HG03139 (cell line): ENCODE measurements at regions not wholly inside any gene's neighbourhood (a gene's known extent, or its start where the extent isn't known, plus 50 kb on each side); places are given as distances from the start of the nearest gene placed in this dataset.
"Not testable (repeated sequence)": the region's sequence is repeated elsewhere in the genome, so short reads cannot be mapped to it uniquely, and the experiment has no call there.

Experiments
- ATAC-seq: cut with Tn5 transposase; IDR thresholded peaks from one replicate; pipeline ENCODE4 v1.9.1; 2021; ENCODE audit not compliant: unreplicated experiment

DNA sequence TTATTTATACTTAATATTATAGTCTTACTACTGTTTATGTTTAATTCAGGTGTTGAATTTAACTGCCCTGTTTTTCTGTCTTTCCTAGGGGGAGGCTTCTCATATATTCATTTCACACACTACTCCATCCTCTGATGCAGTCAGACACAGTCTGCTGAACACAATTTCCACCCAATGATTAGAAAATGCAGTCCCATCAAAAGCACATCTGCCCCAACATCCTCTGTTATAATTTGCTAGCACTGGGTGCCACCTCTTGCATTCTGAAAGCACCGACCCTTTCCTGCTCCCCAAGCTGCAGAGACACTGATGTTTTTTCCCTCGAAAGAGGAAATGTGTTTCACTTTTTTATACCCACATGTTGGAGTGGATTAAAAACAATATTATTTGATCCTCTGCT, 474.7 kb downstream of the PID1 start:
- ATAC-seq, result no peak

DNA sequence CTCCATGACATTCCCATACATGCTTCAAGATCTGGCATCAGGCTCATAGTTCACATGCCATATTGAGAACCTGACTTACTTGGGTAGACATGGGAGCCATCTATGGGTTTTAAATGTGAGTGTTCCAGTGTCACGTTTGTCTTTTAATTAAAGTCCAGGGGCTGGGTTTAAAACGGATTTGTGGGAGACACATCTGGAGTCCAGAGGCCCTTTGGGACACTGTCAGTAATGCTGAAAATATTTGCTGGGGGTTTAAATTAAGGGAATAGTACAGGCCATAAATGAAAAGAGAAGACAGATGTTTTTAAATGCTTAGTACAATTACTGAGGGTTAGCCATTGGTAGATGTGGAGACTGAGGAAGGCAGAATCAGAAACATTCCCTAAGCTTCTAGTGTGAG, 478.0 kb downstream of the PID1 start:
- ATAC-seq, result no peak

DNA sequence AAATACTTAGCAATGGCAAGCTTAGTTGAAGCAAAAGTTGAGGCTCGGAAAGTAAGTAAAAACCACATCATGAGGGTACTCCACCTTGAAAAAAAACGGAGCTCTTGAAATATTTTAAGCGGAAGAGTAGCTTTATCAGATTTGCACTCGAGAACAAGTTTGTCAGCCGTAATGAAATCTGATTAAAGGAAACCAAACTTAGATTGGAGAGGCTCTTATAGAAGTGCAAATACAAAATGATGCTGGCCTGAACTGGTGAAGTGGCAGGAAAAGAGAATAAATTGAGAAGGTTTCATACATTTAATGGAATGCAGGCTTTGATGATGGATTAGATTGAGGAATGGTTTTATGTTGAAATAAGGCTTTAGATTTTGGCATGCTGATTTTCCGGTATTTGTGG, 484.2 kb downstream of the PID1 start:
- ATAC-seq, result no peak

DNA sequence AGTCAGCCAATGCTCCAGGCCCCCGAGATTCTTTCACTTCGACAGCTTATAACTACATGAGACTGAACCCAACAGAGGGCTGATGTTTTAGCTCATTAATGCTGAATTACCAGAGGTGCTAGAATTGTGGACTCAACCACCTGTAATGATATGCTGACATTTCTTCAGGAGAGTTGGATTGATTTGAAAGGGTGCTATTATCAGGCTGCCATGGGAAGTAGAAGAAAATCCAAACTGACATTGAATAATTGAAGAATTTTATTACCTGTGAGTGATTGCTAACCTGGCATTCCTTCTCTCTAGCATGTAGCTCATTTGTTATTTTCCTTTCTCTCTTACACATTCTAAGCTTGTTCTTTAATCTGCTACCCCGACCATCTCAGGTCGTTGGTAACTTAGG, 488.8 kb downstream of the PID1 start:
- no peak for ATAC-seq

DNA sequence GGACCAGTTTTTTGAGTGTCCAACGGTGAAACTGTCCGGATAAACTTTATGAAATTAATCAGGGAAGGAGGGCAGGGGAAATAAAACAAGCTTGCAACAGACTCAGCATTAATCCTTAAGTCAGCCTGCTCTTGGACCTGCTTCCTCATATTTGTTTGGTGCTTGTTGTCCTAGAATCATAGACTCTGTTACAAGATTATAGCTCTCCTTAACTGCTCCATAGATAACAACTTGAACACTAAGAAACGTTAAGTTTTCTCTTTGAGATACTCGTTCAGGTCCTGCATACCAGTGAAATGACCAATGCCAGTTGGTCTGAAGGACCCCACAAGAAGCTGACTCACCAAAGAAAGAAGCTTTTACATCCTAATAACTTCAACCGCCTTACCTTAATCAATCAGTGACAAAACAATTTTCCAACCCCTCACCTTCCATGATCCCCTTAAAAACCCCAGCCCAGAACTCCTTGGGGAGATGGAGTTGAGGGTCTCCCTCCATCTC, 493.2 kb downstream of the PID1 start:
- ATAC-seq, result no peak

DNA sequence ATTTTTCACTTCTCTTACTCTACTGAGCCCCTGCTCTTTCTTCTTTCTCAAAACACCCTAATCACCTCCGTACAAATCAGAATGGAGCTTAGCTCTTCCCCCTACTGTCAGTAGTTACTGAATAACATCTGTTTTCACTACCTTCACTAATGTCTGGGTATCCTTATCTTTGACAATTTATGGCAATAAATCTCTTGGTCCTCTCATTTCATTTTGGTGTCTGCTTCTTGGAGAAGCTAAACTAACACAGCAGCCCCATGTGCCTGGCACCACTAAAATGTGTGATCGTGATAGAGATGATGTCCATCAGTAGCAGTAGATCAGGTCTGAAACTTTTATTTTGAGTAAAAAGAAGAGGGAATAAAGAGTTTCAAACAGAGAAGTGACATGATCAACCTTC, 496.5 kb downstream of the PID1 start:
- no peak for ATAC-seq

DNA sequence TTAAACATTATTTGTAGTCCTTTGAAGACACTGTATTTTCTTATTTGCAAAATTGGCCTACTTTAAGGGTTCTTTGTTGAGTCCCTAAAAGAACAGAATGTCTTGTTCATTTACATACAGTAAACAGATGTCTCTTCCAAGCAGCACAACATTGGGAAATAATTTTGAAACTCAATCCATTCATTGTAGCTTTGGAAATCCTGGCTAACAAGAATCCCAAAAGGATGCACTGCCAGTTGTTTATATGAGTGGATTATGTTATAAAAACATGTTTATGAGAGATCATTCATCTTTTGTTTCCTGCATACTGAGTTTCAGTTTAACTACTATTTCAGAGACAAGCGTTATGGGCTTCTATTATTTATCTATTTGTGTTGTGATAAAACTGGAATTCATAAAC, 499.3 kb downstream of the PID1 start:
- no peak for ATAC-seq

DNA sequence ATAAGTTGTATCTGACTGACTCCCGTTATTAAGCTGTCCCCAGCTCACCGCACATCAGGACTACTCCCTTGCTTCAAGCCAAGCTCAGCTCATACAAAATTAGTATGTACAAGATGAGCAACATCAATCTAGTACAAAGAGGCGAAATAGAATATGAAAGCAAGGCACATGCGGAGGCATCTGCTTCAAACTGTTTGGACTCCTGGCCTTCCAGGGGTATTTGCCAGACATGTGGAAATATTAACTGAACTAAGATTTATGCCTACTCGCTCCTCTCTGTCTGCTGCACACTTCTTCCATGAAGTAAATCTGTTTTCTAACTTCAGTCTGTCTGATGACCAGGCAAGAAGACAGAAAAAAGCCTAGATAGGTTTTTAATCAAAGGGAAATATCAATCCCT, 499.8 kb downstream of the PID1 start:
- no peak for ATAC-seq

DNA sequence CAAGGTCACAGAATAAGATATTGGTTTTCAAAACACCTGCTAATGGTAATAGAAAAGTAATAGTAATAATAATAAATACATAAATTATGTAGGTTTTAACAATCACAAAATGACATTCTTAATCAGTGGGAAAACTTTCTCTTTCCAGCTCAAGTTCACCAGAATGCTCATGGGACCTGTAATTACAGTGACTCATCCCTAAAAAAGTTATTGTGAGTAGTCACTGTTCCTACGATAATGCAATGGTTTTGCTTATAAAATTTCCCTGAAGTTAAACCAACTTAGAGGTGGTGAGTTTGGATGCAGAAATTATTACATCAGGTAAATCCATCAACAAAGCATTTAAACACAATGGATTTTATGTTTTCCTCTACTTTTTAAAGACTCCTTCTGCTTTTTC, 502.3 kb downstream of the PID1 start:
- ATAC-seq, result no peak

DNA sequence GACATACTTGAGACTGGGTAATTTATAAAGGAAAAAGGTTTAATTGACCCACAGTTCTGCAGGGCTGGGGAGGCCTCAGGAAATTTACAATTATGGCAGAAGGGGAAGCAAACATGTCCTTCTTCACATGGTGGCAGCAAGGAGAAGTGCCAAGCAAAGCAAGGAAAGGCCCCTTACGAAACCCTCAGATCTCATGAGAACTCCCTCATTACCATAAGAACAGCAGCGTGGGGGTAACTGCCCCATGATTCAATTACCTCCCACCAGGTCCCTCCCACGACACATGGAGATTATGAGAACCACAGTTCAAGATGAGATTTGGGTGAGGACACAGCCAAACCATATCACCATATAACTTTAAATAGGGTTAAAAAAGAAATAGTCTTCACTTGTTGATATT, 502.9 kb downstream of the PID1 start:
- not testable (repeated sequence) for ATAC-seq

DNA sequence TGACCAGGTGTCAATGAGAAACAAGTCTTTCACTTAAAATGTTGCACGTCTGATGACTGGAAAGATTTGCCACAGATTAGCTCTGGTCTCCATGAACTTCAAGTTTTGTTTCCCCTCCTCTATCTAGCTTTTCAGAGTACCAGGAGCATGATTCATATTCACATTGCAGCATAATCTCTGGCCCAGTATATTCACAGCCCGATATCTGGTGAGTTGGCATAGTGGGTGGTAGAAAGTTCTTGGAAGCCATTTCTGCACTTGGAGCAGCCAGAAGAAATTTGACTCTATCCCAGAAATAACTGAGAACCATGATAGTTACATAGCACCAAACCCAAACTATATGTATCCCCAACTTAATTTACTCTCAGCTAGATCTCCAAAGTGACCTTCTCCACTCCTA, 503.9 kb downstream of the PID1 start:
- no peak for ATAC-seq

DNA sequence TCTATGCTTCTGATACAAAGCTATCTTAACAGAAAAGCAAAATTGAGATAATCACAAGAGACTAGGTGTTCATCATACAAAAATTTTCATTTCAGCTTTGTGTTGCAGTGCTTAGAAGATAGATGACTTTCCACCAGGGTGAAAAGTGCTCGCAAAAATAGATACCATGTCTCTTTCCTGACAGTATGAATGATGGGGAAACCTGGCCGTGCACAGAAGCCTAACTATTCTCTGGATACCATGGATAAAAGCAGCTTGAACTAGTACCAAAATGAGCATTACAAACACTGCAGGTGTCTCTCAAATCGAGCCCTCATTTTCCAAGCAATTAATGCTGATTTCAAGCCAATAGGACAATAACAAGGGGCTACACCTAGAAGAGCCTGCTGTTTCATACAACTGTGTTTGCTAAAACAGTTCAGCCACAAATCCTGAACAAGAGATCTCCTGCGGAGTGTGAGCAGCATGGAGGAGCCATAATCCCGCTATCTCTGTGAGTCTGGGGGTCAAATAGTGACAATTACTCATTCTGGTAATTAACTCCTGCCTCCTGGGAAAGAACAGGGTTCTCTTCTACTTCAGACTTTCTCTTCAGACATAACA, 507.6 kb downstream of the PID1 start:
- ATAC-seq, result no peak

DNA sequence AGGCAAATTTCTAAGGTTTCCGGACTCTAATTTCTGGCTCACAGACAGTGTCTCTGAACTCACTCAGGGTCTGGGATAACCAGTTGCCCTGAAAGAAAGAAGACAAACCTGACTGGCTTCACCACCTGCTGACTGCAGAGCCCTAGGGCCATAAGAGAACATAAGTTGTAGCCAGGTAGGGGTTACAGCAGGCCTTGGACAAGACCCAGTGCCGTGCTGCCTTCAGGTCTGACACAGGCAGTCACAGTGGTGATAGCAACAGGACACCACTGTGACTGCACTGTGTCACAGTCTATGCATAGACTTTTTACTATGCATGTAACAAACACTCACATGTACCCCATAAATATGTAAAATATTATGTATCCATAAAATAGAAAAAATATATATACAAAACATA, 508.5 kb downstream of the PID1 start:
- no peak for ATAC-seq

DNA sequence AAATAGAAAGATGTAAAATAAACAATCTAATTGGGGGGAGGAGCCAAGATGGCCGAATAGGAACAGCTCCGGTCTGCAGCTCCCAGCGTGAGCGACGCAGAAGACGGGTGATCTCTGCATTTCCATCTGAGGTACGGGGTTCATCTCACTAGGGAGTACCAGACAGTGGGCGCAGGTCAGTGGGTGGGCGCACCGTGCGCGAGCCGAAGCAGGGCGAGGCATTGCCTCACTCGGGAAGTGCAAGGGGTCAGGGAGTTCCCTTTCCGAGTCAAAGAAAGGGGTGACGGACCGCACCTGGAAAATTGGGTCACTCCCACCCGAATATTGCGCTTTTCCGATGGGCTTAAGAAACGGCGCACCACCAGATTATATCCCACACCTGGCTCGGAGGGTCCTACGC, 515.4 kb downstream of the PID1 start:
- not testable (repeated sequence) for ATAC-seq

DNA sequence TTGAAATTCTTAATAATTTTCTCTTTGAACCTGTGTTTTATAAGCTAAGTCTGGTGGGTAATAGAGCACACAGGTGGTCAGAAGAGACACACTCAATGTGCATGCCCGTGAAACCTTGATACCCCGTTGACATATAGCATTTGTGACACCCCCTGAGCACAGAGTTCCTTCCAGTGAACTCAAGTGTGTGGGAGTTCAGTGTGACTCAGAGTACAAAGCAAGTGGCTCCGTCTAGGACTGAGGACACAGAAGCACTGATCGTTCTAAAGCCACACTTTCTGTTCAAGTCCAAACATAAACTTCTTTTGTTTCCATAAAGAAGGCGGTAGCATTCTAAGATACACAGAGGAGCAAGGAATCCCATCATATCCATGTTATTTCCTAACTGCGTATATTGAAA, 523.6 kb downstream of the PID1 start:
- no peak for ATAC-seq

DNA sequence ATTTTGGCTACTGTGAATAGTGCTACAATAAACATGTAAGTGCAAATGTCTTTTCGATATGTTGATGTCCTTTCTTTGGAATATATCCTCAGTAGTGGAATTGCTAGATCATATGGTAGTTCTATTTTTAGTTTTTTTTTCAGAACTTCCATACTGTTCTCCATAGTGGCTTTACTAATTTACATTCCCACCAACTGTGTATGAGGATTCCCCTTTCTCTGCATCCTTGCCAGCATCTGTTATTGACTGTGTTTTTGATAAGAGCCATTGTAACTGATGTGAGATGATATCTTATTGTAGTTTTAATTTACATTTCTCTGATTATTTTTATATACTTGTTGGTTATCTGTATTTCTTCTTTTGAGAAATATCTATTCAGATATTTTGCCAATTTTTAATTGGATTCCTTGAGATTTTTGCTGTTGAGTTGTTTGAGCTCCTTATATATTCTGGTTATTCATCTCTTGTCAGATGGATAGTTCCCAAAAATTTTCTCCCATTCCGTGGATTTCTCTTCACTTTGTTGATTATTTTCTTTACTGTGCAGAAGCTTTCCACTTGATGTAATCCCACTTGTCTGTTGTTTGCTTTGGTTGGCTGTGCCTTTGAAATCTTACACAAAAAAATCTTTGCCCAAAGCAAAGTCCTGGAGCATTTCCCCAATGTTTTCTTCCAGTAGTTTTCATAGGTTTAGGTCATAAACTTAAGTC, 532.3 kb downstream of the PID1 start:
- ATAC-seq, result no peak

DNA sequence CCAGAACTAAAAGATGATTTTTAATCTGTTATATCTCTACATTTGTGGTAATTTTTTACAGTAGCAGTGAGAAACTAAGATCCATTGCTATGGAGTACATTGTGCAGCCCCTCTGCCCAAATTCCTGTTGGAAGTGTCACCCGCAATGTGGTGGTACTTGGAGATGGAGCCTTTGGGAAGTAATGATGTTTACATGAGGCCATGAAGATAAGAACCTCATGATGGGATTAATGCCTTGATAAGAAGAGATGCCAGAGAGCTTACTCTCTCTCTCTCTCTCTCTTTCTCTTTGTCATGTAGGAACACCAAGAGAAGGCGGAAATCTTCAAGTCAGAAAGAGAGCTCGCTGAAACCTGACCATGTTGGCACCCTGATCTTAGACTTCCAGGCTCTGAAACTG, 535.4 kb downstream of the PID1 start:
- ATAC-seq, result no peak

DNA sequence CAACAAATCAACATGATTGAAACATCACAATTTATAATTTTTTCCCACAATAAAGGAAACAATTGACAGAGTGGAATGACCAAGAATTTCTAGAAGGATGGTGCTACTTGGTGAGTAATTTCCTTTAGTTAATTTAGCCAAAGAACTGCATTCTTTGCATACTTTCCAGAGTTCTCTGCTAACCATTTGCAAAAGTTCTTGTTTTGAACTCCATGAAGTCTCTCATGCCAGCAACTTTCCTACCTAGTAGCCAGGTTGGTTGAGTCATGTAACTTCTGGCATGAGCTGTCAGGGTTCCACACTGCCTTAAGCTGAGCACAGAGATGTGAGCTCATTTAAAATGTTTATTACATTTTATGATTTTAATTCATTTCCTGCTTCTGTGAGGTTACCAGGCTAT, 539.6 kb downstream of the PID1 start:
- ATAC-seq, result no peak

DNA sequence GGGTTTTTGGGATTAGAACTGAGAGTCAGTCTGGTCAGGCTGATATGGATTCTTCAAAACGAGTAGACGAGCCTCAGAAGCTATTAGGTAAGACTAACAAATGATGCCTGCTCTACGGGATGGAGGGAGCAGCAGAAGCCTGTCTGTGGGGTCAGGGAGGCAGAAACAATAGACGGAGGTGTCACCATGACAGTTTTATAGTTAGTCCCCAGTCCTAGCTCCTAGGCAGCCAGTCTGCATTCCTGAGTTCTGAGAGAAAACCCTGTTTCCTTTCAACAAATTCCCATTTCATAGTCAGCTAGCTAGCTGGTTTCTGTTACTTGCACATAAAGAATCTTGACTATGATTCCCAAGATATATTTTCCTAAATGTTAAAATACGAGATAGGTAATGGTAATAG, 542.1 kb downstream of the PID1 start:
- no peak for ATAC-seq

DNA sequence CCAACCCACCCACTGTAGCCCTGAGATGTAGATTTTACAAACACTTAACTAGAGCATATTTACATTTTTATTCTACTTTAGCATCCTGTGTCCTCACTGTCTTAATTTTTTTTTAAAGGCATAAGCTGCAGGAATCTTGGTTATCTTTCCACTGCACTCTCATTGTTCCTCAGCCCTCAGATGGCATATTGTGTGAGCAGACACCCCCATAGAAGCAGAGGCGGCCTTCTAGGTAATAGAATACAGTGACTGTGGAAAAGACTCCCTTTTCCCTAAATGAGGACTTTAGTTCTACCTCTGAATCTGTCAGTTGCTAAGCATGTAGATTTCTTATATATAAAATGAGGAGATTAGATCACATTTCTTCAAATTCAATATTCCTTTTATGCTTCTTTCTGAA, 543.5 kb upstream of the SPHKAP start:
- no peak for ATAC-seq

DNA sequence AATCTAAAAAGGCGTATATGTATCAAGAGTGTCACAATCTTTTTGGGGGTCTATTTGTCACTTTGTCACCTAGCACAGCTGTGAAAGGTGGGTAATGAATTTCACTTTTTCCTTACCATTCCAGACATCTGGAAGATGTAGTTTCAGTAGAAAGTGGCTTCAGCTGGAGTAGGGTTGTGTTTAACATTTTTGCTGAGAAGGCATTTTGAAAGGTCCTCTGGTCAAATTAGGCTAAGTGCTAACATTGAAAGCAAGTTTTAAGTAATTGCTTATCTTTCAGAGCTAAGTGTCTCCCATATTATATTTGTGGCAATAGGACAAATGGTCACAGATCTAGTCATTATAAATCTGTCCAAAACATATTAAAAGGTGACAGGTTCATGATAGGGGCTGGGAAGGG, 542.1 kb upstream of the SPHKAP start:
- ATAC-seq, result no peak

DNA sequence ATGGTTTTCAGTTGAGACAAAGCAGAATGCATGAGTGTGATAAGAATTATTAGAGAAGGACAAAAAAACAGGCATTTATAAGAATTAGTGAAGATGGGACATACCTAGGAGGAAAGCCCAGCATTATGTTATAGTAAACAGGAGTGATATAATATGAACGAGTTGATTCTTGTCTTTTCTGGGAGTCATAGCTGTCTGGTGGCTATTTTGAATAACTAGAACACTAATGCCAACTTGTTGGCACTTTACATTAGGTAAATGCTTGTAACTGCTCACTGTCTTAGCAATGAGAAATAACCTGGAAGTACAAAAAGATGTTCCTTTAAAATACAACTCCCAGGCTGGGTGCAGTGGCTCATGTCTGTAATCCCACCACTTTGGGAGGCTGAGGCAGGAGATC, 540.8 kb upstream of the SPHKAP start:
- no peak for ATAC-seq

DNA sequence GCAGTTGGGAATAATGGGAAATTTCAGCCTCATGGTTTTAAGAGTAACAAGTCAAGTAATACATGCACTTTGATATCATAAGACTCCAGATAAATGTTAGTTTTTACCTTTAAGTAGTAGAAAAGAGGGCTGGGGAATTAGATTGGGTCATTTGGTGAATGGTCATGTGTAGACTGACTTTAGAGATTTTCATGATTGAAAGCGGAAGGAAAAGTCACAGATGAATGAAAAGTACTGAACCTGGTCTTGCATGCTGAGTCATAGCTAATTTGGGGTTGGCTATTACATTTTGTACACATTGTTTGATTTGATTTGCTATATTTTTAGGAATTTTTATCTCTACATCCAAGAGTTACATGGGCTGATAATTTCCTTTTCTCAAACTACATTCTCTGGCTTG, 539.4 kb upstream of the SPHKAP start:
- no peak for ATAC-seq
